PFSK-1 (cell line): ENCODE measurements at regions not wholly inside any gene's neighbourhood (a gene's known extent, or its start where the extent isn't known, plus 50 kb on each side); places are given as distances from the start of the nearest gene placed in this dataset.

Experiments used
- FOXP2 ChIP-seq: optimal IDR thresholded peaks from 2 replicates; pipeline ENCODE3; 2011; ENCODE audit warnings: borderline replicate concordance, control low read depth, inconsistent platforms; ENCODE audit not compliant: insufficient read depth; ENCODE audit errors: extremely low read length, extremely low read depth
- POLR2AphosphoS5 ChIP-seq: IDR thresholded peaks from 2 replicates; pipeline ENCODE4 v1.6.1; 2012; ENCODE audit warnings: low read depth, mild to moderate bottlenecking, control low read depth, low read length, moderate library complexity
- SIN3A ChIP-seq: IDR thresholded peaks from 2 replicates; pipeline ENCODE4 v1.6.1; 2012; ENCODE audit warnings: mild to moderate bottlenecking, low read length, moderate library complexity, borderline replicate concordance; ENCODE audit not compliant: insufficient read depth
- TAF1 ChIP-seq: IDR thresholded peaks from 2 replicates; pipeline ENCODE4 v1.6.1; 2012; ENCODE audit warnings: low read length, control low read depth, borderline replicate concordance; ENCODE audit not compliant: insufficient read depth
- TF ChIP-seq, protein P1 (sequence below), 2 experiments: IDR thresholded peaks; 2 replicates each; pipeline versions ENCODE4 v1.6.1 to v1.8.0; 2011 to 2012; ENCODE audit warnings: low read depth in 2 of 2, low read length in 2 of 2, control low read depth in 1 of 2, inconsistent platforms in 1 of 2, mild to moderate bottlenecking in 1 of 2, moderate library complexity in 1 of 2; ENCODE audit not compliant: insufficient read depth in 1 of 2

DNA sequence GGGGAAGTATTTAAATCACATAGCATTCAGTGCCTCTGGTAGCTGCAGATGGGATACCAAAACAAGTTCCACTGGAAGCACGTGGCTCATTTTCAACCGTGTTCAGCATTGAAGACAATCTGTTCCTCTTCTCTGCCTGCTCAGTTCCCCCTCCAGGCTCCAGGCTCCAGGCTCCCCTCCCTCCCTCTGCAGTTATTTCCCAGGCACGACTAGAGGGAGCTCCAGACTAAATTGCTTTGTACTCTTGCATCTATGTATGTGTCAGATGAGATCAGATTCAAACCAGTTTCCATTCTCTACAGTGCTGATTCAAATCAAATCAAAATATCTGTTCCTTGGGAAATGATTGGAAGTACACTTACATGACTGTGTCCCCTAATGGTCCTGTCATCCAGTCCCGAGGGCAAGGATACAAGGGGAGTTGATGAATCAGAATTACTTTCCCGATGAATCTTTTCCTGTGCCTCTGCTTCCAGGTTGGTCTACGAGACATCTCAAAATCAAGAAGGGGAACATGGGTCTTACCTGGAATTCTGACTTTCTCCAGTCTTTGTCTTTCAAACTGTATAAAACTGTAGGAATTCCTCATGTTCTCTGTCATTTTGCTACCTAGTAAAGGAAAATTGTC, 600.5 kb downstream of the EDEM1 start:
- TF ChIP-seq TAF1: no peak
- no peak for TF ChIP-seq POLR2AphosphoS5
- TF ChIP-seq, protein P1, sequence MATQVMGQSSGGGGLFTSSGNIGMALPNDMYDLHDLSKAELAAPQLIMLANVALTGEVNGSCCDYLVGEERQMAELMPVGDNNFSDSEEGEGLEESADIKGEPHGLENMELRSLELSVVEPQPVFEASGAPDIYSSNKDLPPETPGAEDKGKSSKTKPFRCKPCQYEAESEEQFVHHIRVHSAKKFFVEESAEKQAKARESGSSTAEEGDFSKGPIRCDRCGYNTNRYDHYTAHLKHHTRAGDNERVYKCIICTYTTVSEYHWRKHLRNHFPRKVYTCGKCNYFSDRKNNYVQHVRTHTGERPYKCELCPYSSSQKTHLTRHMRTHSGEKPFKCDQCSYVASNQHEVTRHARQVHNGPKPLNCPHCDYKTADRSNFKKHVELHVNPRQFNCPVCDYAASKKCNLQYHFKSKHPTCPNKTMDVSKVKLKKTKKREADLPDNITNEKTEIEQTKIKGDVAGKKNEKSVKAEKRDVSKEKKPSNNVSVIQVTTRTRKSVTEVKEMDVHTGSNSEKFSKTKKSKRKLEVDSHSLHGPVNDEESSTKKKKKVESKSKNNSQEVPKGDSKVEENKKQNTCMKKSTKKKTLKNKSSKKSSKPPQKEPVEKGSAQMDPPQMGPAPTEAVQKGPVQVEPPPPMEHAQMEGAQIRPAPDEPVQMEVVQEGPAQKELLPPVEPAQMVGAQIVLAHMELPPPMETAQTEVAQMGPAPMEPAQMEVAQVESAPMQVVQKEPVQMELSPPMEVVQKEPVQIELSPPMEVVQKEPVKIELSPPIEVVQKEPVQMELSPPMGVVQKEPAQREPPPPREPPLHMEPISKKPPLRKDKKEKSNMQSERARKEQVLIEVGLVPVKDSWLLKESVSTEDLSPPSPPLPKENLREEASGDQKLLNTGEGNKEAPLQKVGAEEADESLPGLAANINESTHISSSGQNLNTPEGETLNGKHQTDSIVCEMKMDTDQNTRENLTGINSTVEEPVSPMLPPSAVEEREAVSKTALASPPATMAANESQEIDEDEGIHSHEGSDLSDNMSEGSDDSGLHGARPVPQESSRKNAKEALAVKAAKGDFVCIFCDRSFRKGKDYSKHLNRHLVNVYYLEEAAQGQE (IDR thresholded peaks at IDR 0.05; ENCODE audit: insufficient read depth in 1 of 2, low read depth in 2 of 2, low read length in 2 of 2): no peak
- TF ChIP-seq SIN3A: no peak
- no peak for TF ChIP-seq FOXP2

DNA sequence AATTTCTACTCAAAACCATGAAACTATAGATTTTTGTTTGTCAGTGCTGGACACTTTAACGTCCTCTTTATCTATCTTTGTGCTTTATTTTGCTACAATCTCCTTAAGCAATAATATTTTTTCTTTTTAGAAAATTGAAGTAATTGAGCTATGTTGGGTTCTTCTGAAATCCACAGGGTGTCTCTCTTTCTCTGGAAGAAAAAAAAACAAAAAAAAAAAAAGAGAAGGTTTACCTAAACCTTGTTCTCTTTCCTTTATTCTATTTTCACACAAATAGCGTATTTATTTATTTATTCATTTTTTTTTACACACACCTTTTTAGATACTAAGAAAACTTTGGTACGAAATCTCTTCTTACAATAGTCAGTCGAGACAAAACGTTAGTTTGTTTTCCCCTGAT, 601.0 kb downstream of the EDEM1 start:
- no peak for TF ChIP-seq SIN3A
- no peak for TF ChIP-seq POLR2AphosphoS5
- no peak for TF ChIP-seq TAF1
- TF ChIP-seq, protein P1 (IDR thresholded peaks at IDR 0.05; ENCODE audit: insufficient read depth in 1 of 2, low read depth in 2 of 2, low read length in 2 of 2): no peak
- no peak for TF ChIP-seq FOXP2

DNA sequence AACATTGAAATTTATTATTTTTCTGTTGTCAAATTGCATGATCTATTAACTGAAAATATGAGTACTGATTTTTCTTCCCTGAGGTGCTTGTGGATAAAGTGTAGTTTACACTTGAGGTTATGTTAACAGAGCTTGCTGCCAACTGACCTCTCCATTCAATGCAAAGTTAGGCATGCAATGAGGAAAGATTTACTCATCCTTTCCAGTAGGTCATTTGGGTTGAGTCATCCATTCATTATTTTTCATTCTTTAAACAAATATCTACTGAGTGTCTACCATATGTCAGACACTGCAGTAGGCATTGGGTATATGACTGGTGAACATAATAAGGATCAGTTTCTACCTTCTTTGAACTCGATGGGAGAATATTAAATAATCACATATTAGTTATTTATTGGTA, 604.1 kb downstream of the EDEM1 start:
- no peak for TF ChIP-seq FOXP2
- no peak for TF ChIP-seq SIN3A
- TF ChIP-seq, protein P1 (IDR thresholded peaks at IDR 0.05; ENCODE audit: insufficient read depth in 1 of 2, low read depth in 2 of 2, low read length in 2 of 2): no peak
- no peak for TF ChIP-seq TAF1
- no peak; the same call in 1 of the 2 replicates for TF ChIP-seq POLR2AphosphoS5

DNA sequence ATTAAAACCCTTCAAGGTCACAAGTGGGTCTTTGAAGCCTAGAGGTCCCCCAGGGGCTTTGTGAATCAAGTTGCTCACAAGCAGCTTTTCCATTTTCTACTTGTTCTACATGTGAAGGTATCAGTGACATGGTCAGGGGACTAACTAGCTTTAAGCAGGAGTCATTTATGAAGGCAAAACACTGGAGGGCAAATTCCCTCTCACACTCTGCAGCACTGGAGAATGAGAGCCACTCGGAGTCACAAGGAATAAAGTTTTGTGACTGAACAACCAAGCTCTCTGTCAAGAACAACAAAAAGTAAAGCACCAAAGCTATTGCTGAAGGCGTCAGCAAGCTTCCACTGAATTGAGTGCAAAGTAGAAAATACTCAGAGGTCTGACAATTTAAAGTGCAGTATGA, 609.0 kb downstream of the EDEM1 start:
- no peak for TF ChIP-seq POLR2AphosphoS5
- no peak for TF ChIP-seq TAF1
- TF ChIP-seq FOXP2: no peak
- TF ChIP-seq, protein P1 (IDR thresholded peaks at IDR 0.05; ENCODE audit: insufficient read depth in 1 of 2, low read depth in 2 of 2, low read length in 2 of 2): no peak
- TF ChIP-seq SIN3A: no peak
